Breast epithelium (tissue), 3 donors: ENCODE measurements at regions not wholly inside any gene's neighbourhood (a gene's known extent, or its start where the extent isn't known, plus 50 kb on each side); places are given as distances from the start of the nearest gene placed in this dataset.

ENCODE experiments used
- POLR2A ChIP-seq: fragments of 450-650 bp; IDR thresholded peaks from one replicate; pipeline ENCODE4 v1.6.1; 2016; ENCODE audit warnings: antibody characterized with exemption, mild to moderate bottlenecking, moderate library complexity
- TF ChIP-seq, protein P1 (sequence below), 3 donors: fragments of 450-650 bp; IDR thresholded peaks; one replicate each; pipeline ENCODE4 v1.5.1; 2016 to 2017; ENCODE audit warnings: antibody characterized with exemption in 3 of 3, mild to moderate bottlenecking in 3 of 3, moderate library complexity in 3 of 3

DNA sequence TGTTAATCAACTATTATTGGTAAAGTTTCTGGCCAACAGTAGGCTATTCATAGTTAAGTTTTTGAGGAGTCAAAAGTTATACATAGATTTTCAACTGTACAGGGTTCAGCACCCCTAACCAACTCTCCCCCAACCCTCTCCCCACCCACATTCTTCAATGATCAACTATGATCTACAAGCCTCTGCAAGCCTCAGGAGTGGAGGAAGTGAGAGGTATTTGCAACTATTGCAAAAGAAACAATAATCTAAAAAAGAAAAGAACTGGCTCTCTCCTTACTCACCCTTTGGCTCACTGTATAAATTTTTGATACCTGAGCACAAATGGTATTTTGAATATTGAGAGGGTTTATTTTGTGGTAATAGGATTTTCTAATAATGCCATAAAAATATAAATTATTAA, 179.8 kb downstream of the IPMK start:
- TF ChIP-seq, protein P1, sequence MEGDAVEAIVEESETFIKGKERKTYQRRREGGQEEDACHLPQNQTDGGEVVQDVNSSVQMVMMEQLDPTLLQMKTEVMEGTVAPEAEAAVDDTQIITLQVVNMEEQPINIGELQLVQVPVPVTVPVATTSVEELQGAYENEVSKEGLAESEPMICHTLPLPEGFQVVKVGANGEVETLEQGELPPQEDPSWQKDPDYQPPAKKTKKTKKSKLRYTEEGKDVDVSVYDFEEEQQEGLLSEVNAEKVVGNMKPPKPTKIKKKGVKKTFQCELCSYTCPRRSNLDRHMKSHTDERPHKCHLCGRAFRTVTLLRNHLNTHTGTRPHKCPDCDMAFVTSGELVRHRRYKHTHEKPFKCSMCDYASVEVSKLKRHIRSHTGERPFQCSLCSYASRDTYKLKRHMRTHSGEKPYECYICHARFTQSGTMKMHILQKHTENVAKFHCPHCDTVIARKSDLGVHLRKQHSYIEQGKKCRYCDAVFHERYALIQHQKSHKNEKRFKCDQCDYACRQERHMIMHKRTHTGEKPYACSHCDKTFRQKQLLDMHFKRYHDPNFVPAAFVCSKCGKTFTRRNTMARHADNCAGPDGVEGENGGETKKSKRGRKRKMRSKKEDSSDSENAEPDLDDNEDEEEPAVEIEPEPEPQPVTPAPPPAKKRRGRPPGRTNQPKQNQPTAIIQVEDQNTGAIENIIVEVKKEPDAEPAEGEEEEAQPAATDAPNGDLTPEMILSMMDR (IDR thresholded peaks at IDR 0.05): no peak
- TF ChIP-seq POLR2A: no peak
